HCT116 (cell line): ENCODE measurements at regions not wholly inside any gene's neighbourhood (a gene's known extent, or its start where the extent isn't known, plus 50 kb on each side); places are given as distances from the start of the nearest gene placed in this dataset.

ENCODE experiments used
- EZH2 ChIP-seq: fragments of 200-600 bp; sonication (generic); IDR thresholded peaks from 2 replicates; pipeline ENCODE4 v1.6.1; 2017; ENCODE audit warnings: antibody characterized with exemption, mixed run types
- EZH2phosphoT487 ChIP-seq: fragments of 200-600 bp; IDR thresholded peaks from 2 replicates; pipeline ENCODE4 v1.6.1; 2018; ENCODE audit warnings: antibody characterized with exemption, borderline replicate concordance
- JUND ChIP-seq: IDR thresholded peaks from 2 replicates; pipeline ENCODE4 v1.6.1; 2012
- MAX ChIP-seq: IDR thresholded peaks from 2 replicates; pipeline ENCODE4 v1.6.1; 2012
- POLR2A ChIP-seq: IDR thresholded peaks from 2 replicates; pipeline ENCODE4 v1.7.0; 2011; ENCODE audit warnings: borderline replicate concordance; ENCODE audit not compliant: insufficient read depth, insufficient read length; ENCODE audit errors: extremely low read depth
- POLR2AphosphoS5 ChIP-seq: IDR thresholded peaks from 2 replicates; pipeline ENCODE4 v1.6.1; 2011; ENCODE audit warnings: mild to moderate bottlenecking, low read depth, low read length, moderate library complexity
- RAD21 ChIP-seq: IDR thresholded peaks from 2 replicates; pipeline ENCODE4 v1.6.1; 2012; ENCODE audit warnings: low read depth, mild to moderate bottlenecking
- TCF7L2 ChIP-seq: IDR thresholded peaks from 2 replicates; pipeline ENCODE4 v1.7.0; 2011; ENCODE audit warnings: borderline replicate concordance, inconsistent platforms; ENCODE audit not compliant: insufficient read depth, insufficient read length; ENCODE audit errors: extremely low read depth
- YY1 ChIP-seq: IDR thresholded peaks from 2 replicates; pipeline ENCODE4 v1.6.1; 2011; ENCODE audit warnings: low read length, low read depth, moderate library complexity, mild to moderate bottlenecking; ENCODE audit not compliant: insufficient replicate concordance; ENCODE audit errors: extremely low read depth
- ZFX ChIP-seq: fragments of 450-650 bp; IDR thresholded peaks from 2 replicates; pipeline ENCODE4 v1.6.1; 2017
- ZNF274 ChIP-seq: fragments of 200-500 bp; sonication (Bioruptor generic); IDR thresholded peaks from 2 replicates; pipeline ENCODE4 v1.6.1; 2014; ENCODE audit warnings: mild to moderate bottlenecking, low read depth, low read length, inconsistent platforms
- TF ChIP-seq, protein P1 (sequence below), 3 experiments: fragments of 200-600 bp in 1 of 3; sonication (generic) in 1 of 3; IDR thresholded peaks in 2 of 3; conservative IDR thresholded peaks in 1 of 3; 2 replicates each; pipeline ENCODE4 v1.5.1; 2012 to 2017; ENCODE audit warnings: low read depth in 2 of 3, low read length in 2 of 3, antibody characterized with exemption in 1 of 3, borderline replicate concordance in 1 of 3, control low read depth in 1 of 3, mild to moderate bottlenecking in 1 of 3, mixed read lengths in 1 of 3, mixed run types in 1 of 3, moderate library complexity in 1 of 3; ENCODE audit not compliant: insufficient read depth in 1 of 3
- TF ChIP-seq, protein P2 (sequence below): IDR thresholded peaks from 2 replicates; pipeline ENCODE4 v1.6.1; 2012; ENCODE audit warnings: low read depth

- TF ChIP-seq, protein P1, sequence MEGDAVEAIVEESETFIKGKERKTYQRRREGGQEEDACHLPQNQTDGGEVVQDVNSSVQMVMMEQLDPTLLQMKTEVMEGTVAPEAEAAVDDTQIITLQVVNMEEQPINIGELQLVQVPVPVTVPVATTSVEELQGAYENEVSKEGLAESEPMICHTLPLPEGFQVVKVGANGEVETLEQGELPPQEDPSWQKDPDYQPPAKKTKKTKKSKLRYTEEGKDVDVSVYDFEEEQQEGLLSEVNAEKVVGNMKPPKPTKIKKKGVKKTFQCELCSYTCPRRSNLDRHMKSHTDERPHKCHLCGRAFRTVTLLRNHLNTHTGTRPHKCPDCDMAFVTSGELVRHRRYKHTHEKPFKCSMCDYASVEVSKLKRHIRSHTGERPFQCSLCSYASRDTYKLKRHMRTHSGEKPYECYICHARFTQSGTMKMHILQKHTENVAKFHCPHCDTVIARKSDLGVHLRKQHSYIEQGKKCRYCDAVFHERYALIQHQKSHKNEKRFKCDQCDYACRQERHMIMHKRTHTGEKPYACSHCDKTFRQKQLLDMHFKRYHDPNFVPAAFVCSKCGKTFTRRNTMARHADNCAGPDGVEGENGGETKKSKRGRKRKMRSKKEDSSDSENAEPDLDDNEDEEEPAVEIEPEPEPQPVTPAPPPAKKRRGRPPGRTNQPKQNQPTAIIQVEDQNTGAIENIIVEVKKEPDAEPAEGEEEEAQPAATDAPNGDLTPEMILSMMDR (IDR thresholded peaks at IDR 0.05 in 2 of 3, conservative IDR thresholded peaks at IDR 0.05 in 1 of 3; ENCODE audit: borderline replicate concordance in 1 of 3, insufficient read depth in 1 of 3, low read depth in 2 of 3, low read length in 2 of 3): no peak
- TF ChIP-seq MAX (no peak), POLR2AphosphoS5 (no peak), EZH2 (no peak), TCF7L2 (no peak), EZH2phosphoT487 (no peak), POLR2A (no peak), ZFX (no peak), YY1 (no peak), RAD21 (no peak), JUND (no peak), ZNF274 (no peak)
- TF ChIP-seq, protein P2, sequence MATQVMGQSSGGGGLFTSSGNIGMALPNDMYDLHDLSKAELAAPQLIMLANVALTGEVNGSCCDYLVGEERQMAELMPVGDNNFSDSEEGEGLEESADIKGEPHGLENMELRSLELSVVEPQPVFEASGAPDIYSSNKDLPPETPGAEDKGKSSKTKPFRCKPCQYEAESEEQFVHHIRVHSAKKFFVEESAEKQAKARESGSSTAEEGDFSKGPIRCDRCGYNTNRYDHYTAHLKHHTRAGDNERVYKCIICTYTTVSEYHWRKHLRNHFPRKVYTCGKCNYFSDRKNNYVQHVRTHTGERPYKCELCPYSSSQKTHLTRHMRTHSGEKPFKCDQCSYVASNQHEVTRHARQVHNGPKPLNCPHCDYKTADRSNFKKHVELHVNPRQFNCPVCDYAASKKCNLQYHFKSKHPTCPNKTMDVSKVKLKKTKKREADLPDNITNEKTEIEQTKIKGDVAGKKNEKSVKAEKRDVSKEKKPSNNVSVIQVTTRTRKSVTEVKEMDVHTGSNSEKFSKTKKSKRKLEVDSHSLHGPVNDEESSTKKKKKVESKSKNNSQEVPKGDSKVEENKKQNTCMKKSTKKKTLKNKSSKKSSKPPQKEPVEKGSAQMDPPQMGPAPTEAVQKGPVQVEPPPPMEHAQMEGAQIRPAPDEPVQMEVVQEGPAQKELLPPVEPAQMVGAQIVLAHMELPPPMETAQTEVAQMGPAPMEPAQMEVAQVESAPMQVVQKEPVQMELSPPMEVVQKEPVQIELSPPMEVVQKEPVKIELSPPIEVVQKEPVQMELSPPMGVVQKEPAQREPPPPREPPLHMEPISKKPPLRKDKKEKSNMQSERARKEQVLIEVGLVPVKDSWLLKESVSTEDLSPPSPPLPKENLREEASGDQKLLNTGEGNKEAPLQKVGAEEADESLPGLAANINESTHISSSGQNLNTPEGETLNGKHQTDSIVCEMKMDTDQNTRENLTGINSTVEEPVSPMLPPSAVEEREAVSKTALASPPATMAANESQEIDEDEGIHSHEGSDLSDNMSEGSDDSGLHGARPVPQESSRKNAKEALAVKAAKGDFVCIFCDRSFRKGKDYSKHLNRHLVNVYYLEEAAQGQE: no peak
Observed at GRCh38 chr3:16070707-16071106, 103.8 kb upstream of the GALNT15 start.
